GM12878 (cell line): ENCODE measurements at regions not wholly inside any gene's neighbourhood (a gene's known extent, or its start where the extent isn't known, plus 50 kb on each side); places are given as distances from the start of the nearest gene placed in this dataset.
"Not testable (repeated sequence)": the region's sequence is repeated elsewhere in the genome, so short reads cannot be mapped to it uniquely, and the experiment has no call there.

Experiments
- ATAC-seq: fragments of 200-7000 bp; cut with Tn5 transposase; 3 replicates; pipeline ENCODE4 v1.9.1; 2020; ENCODE audit warnings: mild to moderate bottlenecking, moderate library complexity
- BruUV-seq: library from RNA; stranded (reverse); fragments of 400-500 nt; replicated peaks from 2 replicates; lab custom pipeline; 2021; lab: Mats Ljungman, UMichigan
- CTCF ChIA-PET: fragments of 300-600 bp; sonication (Branson Sonifier 250); formaldehyde crosslinking; extraction: SDS; loops from one replicate; lab custom pipeline; 2021; ENCODE audit warnings: inconsistent platforms; lab: Yijun Ruan, JAX
- POLR2A ChIA-PET: fragments of 350-600 bp; formaldehyde crosslinking; extraction: SDS; loops from one replicate; lab custom pipeline; 2021; ENCODE audit warnings: inconsistent platforms; lab: Charles Lee
- RAD21 ChIA-PET: fragments of 300-600 bp; sonication (Branson Sonifier 250); formaldehyde crosslinking; loops from one replicate; lab custom pipeline; 2023; ENCODE audit warnings: antibody characterized with exemption; ENCODE audit not compliant: unreplicated experiment; lab: Charles Lee
- SMC1A ChIA-PET: fragments of 300-600 bp; sonication (Branson Sonifier 250); formaldehyde crosslinking; loops from one replicate; lab custom pipeline; 2023; ENCODE audit not compliant: unreplicated experiment, uncharacterized antibody; lab: Charles Lee
- DNase-seq: peaks from one replicate; pipeline ENCODE4 v3.0.0-alpha.2; 2011; ENCODE audit warnings: low read depth, low spot score
- FAIRE-seq: peaks from 3 replicates; lab custom pipeline; 2011; peaks lifted over from hg19 to GRCh38; lab: Jason Lieb, UNC
- H2AFZ ChIP-seq: 2 replicates; pipeline ENCODE4 v1.6.0; 2011; ENCODE audit warnings: low read depth, low read length, control low read depth; ENCODE audit not compliant: control insufficient read depth
- H3K27ac ChIP-seq: 2 replicates; pipeline ENCODE4 v1.5.1; 2011; ENCODE audit warnings: control low read depth; ENCODE audit not compliant: control insufficient read depth, insufficient read depth
- H3K27me3 ChIP-seq, 2 experiments: replicated peaks in 1 of 2; 2 replicates each; pipeline versions ENCODE4 v1.6.0 to v1.6.1; 2011; ENCODE audit warnings: low read length in 1 of 2; ENCODE audit not compliant: control insufficient read depth in 2 of 2, insufficient read depth in 2 of 2
- H3K36me3 ChIP-seq, 2 experiments: 2 replicates each; pipeline ENCODE4 v1.5.1; 2011; ENCODE audit warnings: low read length in 1 of 2; ENCODE audit not compliant: control insufficient read depth in 2 of 2, insufficient read depth in 2 of 2
- H3K4me1 ChIP-seq: 2 replicates; pipeline ENCODE4 v1.6.1; 2011; ENCODE audit warnings: mild to moderate bottlenecking, low read length, moderate library complexity, mixed read lengths; ENCODE audit not compliant: control insufficient read depth, insufficient read depth
- H3K4me2 ChIP-seq: 2 replicates; pipeline ENCODE4 v1.6.0; 2011; ENCODE audit warnings: control low read depth; ENCODE audit not compliant: control insufficient read depth, insufficient read depth
- H3K4me3 ChIP-seq: fragments of 200-600 bp; sonication (generic); 2 replicates; pipeline ENCODE4 v1.5.1; 2016
- H3K79me2 ChIP-seq: 2 replicates; pipeline ENCODE4 v1.6.0; 2011; ENCODE audit warnings: low read length; ENCODE audit not compliant: control insufficient read depth, insufficient read depth
- H3K9ac ChIP-seq: 2 replicates; pipeline ENCODE4 v1.8.0; 2011; ENCODE audit warnings: low read length, control low read depth, mixed read lengths; ENCODE audit not compliant: control insufficient read depth, insufficient read depth
- H3K9me3 ChIP-seq: replicated peaks from 3 replicates; pipeline ENCODE4 v1.5.1; 2011; ENCODE audit warnings: mild to moderate bottlenecking, low read length; ENCODE audit not compliant: control insufficient read depth, insufficient read depth
- H4K20me1 ChIP-seq: 2 replicates; pipeline ENCODE4 v1.6.0; 2011; ENCODE audit not compliant: control insufficient read depth, insufficient read depth
- ASH2L ChIP-seq: fragments of 300-600, 200-600 bp; sonication (generic); IDR thresholded peaks from 2 replicates; pipeline ENCODE4 v1.6.1; 2017; ENCODE audit warnings: low read depth, mild to moderate bottlenecking, borderline replicate concordance
- BMI1 ChIP-seq: fragments of 450-650 bp; IDR thresholded peaks from 2 replicates; pipeline ENCODE4 v1.6.1; 2016; ENCODE audit warnings: mild to moderate bottlenecking, moderate library complexity, borderline replicate concordance
- E2F4 ChIP-seq: IDR thresholded peaks from 2 replicates; pipeline ENCODE4 v1.6.1; 2012; ENCODE audit warnings: low read depth, low read length, improper control_type of control experiment
- ETV6 ChIP-seq, 2 experiments: fragments of 450-650 bp in 1 of 2; IDR thresholded peaks in 1 of 2; conservative IDR thresholded peaks in 1 of 2; 2 replicates each; pipeline ENCODE4 v1.6.1; 2014; ENCODE audit warnings: antibody characterized with exemption in 1 of 2, borderline replicate concordance in 1 of 2, low read depth in 1 of 2, mild to moderate bottlenecking in 1 of 2, moderate library complexity in 1 of 2
- JUNB ChIP-seq: IDR thresholded peaks from 2 replicates; pipeline ENCODE4 v1.6.1; 2016; ENCODE audit warnings: antibody characterized with exemption, mild to moderate bottlenecking
- KDM1A ChIP-seq: fragments of 200-600 bp; sonication (generic); IDR thresholded peaks from 2 replicates; pipeline ENCODE4 v1.6.1; 2016; ENCODE audit warnings: borderline replicate concordance
- MLLT1 ChIP-seq: fragments of 450-650 bp; IDR thresholded peaks from 2 replicates; pipeline ENCODE4 v1.6.1; 2016; ENCODE audit warnings: mild to moderate bottlenecking
- PML ChIP-seq: IDR thresholded peaks from 2 replicates; pipeline ENCODE4 v1.6.1; 2012; ENCODE audit warnings: low read length, inconsistent platforms
- POLR2AphosphoS5 ChIP-seq: IDR thresholded peaks from 2 replicates; pipeline ENCODE4 v1.6.1; 2011; ENCODE audit warnings: mild to moderate bottlenecking, low read length, inconsistent platforms
- YY1 ChIP-seq: IDR thresholded peaks from 2 replicates; pipeline ENCODE4 v1.6.1; 2011; ENCODE audit warnings: low read depth, mild to moderate bottlenecking, low read length
- WGBS: methylation state at CpG from one replicate; pipeline ENCODE4 v1.1.6; 2016; ENCODE audit warnings: low lambda C conversion rate; ENCODE audit not compliant: insufficient replicate concordance, insufficient coverage; ENCODE audit errors: missing lambda C conversion rate; 5-methylcytosine and 5-hydroxymethylcytosine counted together
- in situ Hi-C: fragments of 300-500 bp; cut with MboI; formaldehyde crosslinking; loops from 9 replicates; pipeline ENCODE4 v1.14.3; 2018; ENCODE audit warnings: mixed read lengths
- intact Hi-C: fragments of 100-400 bp; cut with micrococcal nuclease; formaldehyde crosslinking; loops from one replicate; pipeline ENCODE4 v1.14.2; 2022; ENCODE audit not compliant: unreplicated experiment

GRCh38 chr6:99689916-99690685, 83.5 kb downstream of the PRDM13 start:
- no peaks in the 10 kb centered on the region for H3K9me3 ChIP-seq
- SMC1A ChIA-PET, result interaction anchor here (1.4 kb wide), 1 partner anchor 18 kb away, joined by 4 read pairs; no protein-coding TSS in a partner anchor
- H3K27me3 ChIP-seq, result no peaks in the 10 kb centered on the region
- WGBS, result 47% methylated on average over 2 of the region's 2 CpGs
- DNase-seq, result no peak
- CTCF ChIA-PET, result no interaction called here
- intact Hi-C loops, result no loop called here
- no TSS peak for BruUV-seq
- POLR2A ChIA-PET, result no interaction called here
- H3K4me2 ChIP-seq, result no peak overlapping the region
- in situ Hi-C loops, result no loop called here
- H3K79me2 ChIP-seq, result no peaks in the 10 kb centered on the region
- FAIRE-seq, result no peak
- H3K4me1 ChIP-seq, result no peaks in the 10 kb centered on the region
- H3K4me3 ChIP-seq, result no peak overlapping the region
- RAD21 ChIA-PET, result no interaction called here
- H3K36me3 ChIP-seq, result no peaks in the 10 kb centered on the region
- no peak overlapping the region for H3K9ac ChIP-seq
- H4K20me1 ChIP-seq, result no peaks in the 10 kb centered on the region
- no peak for TF ChIP-seq BMI1
- no peak for TF ChIP-seq PML
- no peak for TF ChIP-seq POLR2AphosphoS5
- no peak for TF ChIP-seq JUNB
- TF ChIP-seq ETV6 (conservative IDR thresholded peaks at IDR 0.05 in 1 of 2, IDR thresholded peaks at IDR 0.05 in 1 of 2; ENCODE audit: borderline replicate concordance in 1 of 2, low read depth in 1 of 2), result no peak
- TF ChIP-seq YY1, result no peak
- no peak for TF ChIP-seq MLLT1
- no peak for TF ChIP-seq KDM1A
- TF ChIP-seq ASH2L, result no peak
- TF ChIP-seq E2F4, result no peak
- ATAC-seq, result no peak
- H3K27ac ChIP-seq, result no peak overlapping the region
- H2AFZ ChIP-seq, result no peak overlapping the region

GRCh38 chr6:99702287-99702686, 95.7 kb downstream of the PRDM13 start:
- H3K27me3 ChIP-seq, CTCF ChIA-PET, ATAC-seq, RAD21 ChIA-PET, H4K20me1 ChIP-seq, H3K27ac ChIP-seq, DNase-seq, in situ Hi-C loops, H3K36me3 ChIP-seq, H3K4me2 ChIP-seq, BruUV-seq, POLR2A ChIA-PET, intact Hi-C loops, H3K9me3 ChIP-seq, H3K79me2 ChIP-seq, FAIRE-seq, H3K9ac ChIP-seq, H3K4me1 ChIP-seq, SMC1A ChIA-PET, H3K4me3 ChIP-seq, H2AFZ ChIP-seq: not testable (repeated sequence)
- 40% methylated on average over 9 of the region's 9 CpGs for WGBS
